Motor neuron (in vitro differentiated cells): ENCODE measurements at regions not wholly inside any gene's neighbourhood (a gene's known extent, or its start where the extent isn't known, plus 50 kb on each side); places are given as distances from the start of the nearest gene placed in this dataset.

ENCODE experiments used
- ATAC-seq, 8 experiments: fragments of 200-7000 bp; cut with Tn5 transposase; replicated peaks in 6 of 8; 2 replicates each; pipeline ENCODE4 v1.8.0; 2021; ENCODE audit warnings: mild to moderate bottlenecking in 8 of 8, moderate library complexity in 8 of 8
- H3K27ac ChIP-seq, 2 donors: fragments of 250-450 bp; sonication (Bioruptor Pico); 2 replicates each; pipeline ENCODE4 v1.9.0; 2021; ENCODE audit warnings: antibody characterized with exemption in 2 of 2, mild to moderate bottlenecking in 2 of 2, moderate library complexity in 1 of 2
- H3K4me1 ChIP-seq, 2 donors: fragments of 250-450 bp; sonication (Bioruptor Pico); replicated peaks in 1 of 2; 2 replicates each; pipeline ENCODE4 v1.6.1; 2021; ENCODE audit warnings: antibody characterized with exemption in 2 of 2, mild to moderate bottlenecking in 2 of 2, moderate library complexity in 1 of 2
- H3K4me3 ChIP-seq, 5 donors: fragments of 250-450 bp; sonication (Bioruptor Pico); 2 replicates each; pipeline ENCODE4 v1.9.0; 2021; ENCODE audit warnings: antibody characterized with exemption in 5 of 5, mild to moderate bottlenecking in 5 of 5, moderate library complexity in 4 of 5
- WGBS, 10 experiments: fragments of 450-650 bp; shearing (Covaris generic); methylation state at CpG; one replicate each; pipeline ENCODE4 v1.0.0; 2022; 5-methylcytosine and 5-hydroxymethylcytosine counted together
- in situ Hi-C, 9 experiments: fragments of 400-800 bp; cut with MboI; loops; one replicate each; pipeline ENCODE4 v1.15.0; 2021; ENCODE audit warnings: low sequenced_read_pairs in 9 of 9, low pct_unique_long_range_greater_than_20kb in 2 of 9; ENCODE audit not compliant: unreplicated experiment in 9 of 9

DNA sequence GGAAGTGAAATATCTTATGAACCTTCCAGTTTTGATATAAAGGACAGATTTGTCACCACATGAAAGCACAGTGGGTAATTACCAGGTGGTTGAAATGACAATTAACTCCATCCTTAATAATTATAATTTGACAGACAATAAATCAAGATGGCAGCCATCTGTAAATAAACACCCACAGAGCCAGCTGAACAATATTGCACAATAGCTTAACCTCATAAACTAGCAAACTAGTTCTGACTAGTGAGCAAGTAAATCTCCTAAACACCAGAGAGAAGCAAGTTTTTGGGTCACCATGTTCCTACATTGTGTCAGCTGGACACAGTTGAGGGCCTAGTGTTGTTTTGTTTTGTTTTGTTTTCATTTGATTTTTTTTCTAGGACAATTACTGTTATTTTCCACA is 577.4 kb downstream of the ACTL7B start:
- in situ Hi-C loops: loop anchor here in 2 of 9 experiments (25.0 kb wide), 1 partner anchor 284 kb away; no protein-coding TSS in a partner anchor
- Histone ChIP-seq H3K27ac (no peak overlapping the region), H3K4me1 (peaks cover 0 to 9% of the 10 kb centered on the region in 2 donors), H3K4me3 (no peak overlapping the region)
- no peak for ATAC-seq

DNA sequence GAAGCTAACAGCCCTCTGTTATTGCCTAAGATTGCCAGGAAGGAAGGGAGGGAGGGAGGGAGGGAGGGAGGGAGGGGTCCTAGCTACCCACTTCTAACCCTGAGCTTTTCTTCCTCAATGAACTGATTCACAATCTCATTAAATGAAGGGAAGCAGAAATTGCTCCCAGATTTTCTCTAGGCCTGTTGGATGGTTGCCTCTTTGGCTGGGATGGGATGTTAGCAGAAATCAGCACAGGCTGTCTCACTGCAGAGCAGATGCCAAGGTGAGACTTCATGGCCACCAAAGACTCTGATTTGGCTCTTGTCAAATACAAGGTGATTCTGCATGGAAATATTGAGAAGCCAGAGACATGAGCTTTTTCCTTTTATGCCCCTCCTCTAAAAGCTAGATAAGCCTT is 578.6 kb downstream of the ACTL7B start:
- in situ Hi-C loops: loop anchor here in 2 of 9 experiments (25.0 kb wide), 1 partner anchor 285 kb away; no protein-coding TSS in a partner anchor
- H3K27ac ChIP-seq: no peak overlapping the region
- ATAC-seq: no peak
- H3K4me1 ChIP-seq: peaks cover 2 to 20% of the 10 kb centered on the region in 2 donors
- H3K4me3 ChIP-seq: no peak overlapping the region

DNA sequence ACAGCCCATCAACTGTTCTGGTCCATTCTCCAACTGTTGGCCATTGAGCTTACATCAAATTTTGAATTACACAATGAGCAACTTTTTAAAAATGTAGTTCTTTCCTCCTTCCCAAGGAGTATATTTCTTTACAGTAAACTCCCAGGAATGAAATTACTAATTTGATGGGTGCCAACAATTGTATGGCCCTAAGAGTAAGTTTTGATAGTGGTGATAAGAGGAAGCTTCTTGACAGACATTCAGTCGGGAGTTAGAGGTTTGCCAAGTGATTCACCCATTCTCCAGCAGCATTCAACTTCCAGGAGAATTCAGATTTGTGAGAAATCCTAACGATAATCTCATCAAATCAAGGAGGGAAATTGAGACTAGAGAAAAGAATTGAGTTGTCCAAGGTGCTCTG is 579.9 kb downstream of the ACTL7B start:
- no peak for ATAC-seq
- in situ Hi-C loops: loop anchor here in 2 of 9 experiments (25.0 kb wide), 1 partner anchor 286 kb away; no protein-coding TSS in a partner anchor
- 33 to 100% (median 86%) methylated on average over 1 to 2 of the region's 2 CpGs; no CpG with 5 or more reads in 1 of the 10 experiments for WGBS, 10 experiments

DNA sequence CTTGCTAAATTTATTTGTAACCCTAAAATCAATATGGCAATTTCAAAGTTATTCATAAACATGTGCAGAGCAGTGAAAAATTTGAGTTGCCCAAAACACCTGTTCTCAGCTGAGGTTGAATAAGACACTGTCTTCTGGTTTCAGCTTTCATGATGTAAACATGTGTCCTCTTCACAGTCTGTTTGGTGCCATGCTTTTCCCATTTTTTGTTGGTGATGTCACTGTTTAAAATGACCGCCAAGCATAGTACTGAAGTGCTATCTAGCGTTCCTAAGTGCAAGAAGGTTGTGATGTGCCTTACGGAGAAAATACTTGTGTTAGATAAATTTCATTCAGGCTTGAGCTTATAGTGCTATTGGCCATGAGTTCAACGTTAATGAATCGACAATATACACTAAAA is 580.8 kb downstream of the ACTL7B start:
- no peak for ATAC-seq
- WGBS, 10 experiments: 80 to 100% (median 93%) methylated on average over 1 to 5 of the region's 5 CpGs; no CpG with 5 or more reads in 1 of the 10 experiments
- in situ Hi-C loops: loop anchor here in 3 of 9 experiments (25.0 kb wide), 2 partner anchors 287 to 813 kb away; no protein-coding TSS in a partner anchor
- H3K4me1 ChIP-seq: peaks cover 12 to 31% of the 10 kb centered on the region in 2 donors
- no peak overlapping the region for H3K4me3 ChIP-seq
- H3K27ac ChIP-seq: no peak overlapping the region

More for the DNA sequence above, 579.9 kb downstream of the ACTL7B start:
- Histone ChIP-seq H3K4me1 (peaks cover 12 to 31% of the 10 kb centered on the region in 2 donors), H3K27ac (no peak overlapping the region), H3K4me3 (no peak overlapping the region)

DNA sequence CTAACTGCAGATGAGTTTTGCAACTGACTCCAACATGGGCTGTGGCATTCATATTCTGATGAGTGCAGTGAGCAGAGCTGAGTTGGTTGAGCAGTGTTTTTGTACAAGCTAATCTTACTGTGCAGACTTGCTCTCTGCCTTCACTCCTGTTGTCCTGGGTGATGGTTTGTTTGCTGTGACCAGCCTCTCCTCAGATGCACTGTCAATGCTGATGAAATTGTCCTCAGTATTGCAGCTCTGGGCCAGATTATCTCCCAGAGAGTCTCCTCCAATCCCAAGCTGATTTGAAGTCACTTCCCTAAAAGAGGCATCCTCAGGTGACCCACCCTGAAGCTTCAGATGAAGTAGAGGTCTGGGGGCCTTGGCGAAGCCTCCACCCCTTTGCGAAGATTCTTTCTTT is 581.8 kb downstream of the ACTL7B start:
- peak in 4 of 8 experiments; percentile 23 to 48 (median 35) for ATAC-seq
- Histone ChIP-seq H3K27ac (no peak overlapping the region), H3K4me3 (no peak overlapping the region), H3K4me1 (peaks cover 12 to 31% of the 10 kb centered on the region in 2 donors)
- in situ Hi-C loops: loop anchor here in 1 of 9 experiments (25.0 kb wide), 1 partner anchor 812 kb away; no protein-coding TSS in a partner anchor
- 66 to 100% (median 100%) methylated on average over 1 to 2 of the region's 2 CpGs; no CpG with 5 or more reads in 4 of the 10 experiments for WGBS, 10 experiments

DNA sequence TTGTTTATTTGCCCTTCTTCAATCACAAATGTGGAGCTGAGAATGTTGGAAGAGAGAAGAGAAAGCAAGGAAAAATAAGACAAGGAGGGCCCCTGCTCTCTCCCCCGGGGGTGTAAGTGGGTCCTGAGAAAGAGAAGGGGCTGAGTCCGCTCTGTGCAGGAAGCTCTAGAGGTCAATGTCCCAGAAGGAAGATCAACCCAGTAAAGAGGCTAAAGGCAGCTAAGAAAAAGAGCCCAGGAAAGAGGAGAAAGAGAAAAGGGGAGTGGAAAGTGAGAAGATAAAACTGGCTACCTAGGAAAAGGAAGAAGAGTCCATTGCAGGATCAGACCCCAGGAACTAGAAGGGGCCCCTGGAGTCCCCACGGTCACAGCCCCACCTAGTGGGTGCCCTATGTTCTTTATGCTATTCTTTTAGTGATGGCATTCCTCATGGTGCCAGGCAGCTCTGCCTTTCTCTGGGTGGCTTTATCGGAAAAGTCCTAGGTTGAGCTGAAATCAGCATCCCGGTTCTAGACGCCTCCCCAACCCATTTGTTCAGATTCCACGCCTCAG is 583.4 kb downstream of the ACTL7B start:
- no peak overlapping the region for H3K4me3 ChIP-seq
- peak overlapping the region in 1 of 2 donors; percentile 32 for H3K27ac ChIP-seq
- 0 to 75% (median 55%) methylated on average over 1 to 7 of the region's 7 CpGs; no CpG with 5 or more reads in 2 of the 10 experiments for WGBS, 10 experiments
- in situ Hi-C loops: loop anchor here in 1 of 9 experiments (25.0 kb wide), 1 partner anchor 810 kb away; no protein-coding TSS in a partner anchor
- ATAC-seq: peak; percentile 42 to 71 (median 56)
- peaks cover 12 to 31% of the 10 kb centered on the region in 2 donors for H3K4me1 ChIP-seq

DNA sequence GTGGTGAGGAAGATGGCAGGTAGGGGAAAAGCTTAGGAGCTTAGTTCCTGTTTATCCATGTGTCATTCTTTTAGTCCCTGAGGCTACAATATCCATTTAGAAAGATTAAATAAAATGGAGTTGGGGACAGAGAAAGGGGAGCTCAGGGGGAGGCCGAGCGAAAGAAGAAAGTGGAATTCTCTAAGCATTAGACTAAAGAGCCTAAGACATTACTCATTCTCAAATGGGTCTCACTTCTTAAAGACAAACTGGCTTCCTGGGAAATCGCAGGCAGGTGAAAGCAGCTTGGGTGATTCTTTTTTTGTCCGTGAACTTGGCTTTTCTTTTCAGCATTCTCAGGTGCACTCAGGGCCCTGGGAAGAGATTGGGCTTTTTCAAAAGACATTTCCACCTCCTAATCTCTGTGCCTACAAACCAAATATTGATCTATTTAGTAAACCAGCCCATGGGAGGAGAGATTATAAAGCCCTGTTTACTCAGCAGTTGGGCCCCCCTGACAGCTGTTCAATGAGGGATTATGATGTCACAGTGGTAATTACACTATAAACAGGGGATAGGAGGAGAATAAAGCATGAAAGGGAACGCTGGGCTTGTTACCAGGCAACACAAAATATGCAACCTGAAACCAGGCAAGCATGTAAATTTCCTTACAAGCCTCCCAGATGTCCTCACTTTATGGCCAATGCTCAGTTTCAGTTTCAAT is 584.0 kb downstream of the ACTL7B start:
- Histone ChIP-seq H3K4me3 (no peak overlapping the region), H3K27ac (peak overlapping the region in 1 of 2 donors; percentile 2), H3K4me1 (peaks cover 12 to 31% of the 10 kb centered on the region in 2 donors)
- in situ Hi-C loops: loop anchor here in 1 of 9 experiments (25.0 kb wide), 1 partner anchor 809 kb away; no protein-coding TSS in a partner anchor
- ATAC-seq: peak; percentile 90 to 99 (median 94)
- 0 to 80% (median 35%) methylated on average over 1 to 5 of the region's 5 CpGs; no CpG with 5 or more reads in 2 of the 10 experiments for WGBS, 10 experiments

DNA sequence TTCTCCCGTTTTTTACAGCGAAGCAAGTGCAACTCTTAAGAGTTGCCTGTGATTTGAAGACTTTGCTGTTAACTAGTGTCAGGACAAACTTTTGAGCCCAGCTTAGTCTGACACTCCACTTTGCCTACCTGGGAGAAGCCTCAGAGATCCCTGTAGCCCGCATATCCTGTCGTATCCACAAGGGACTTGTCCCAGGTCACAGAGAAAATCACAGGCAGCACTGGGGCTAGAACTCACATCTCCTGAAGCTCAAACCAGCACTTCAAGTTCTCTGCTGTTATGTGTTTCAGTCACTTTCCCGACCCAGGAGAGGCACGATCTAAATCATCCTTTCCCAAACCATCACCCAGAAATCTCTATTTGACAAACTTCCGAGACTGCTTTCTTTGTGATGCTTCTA is 584.5 kb downstream of the ACTL7B start:
- Histone ChIP-seq H3K4me3 (no peak overlapping the region), H3K4me1 (peaks cover 12 to 31% of the 10 kb centered on the region in 2 donors), H3K27ac (peak overlapping the region in 1 of 2 donors; percentile 2)
- WGBS, 10 experiments: 70 to 100% (median 95%) methylated on average over 1 to 7 of the region's 7 CpGs; no CpG with 5 or more reads in 1 of the 10 experiments
- ATAC-seq: no peak
- in situ Hi-C loops: loop anchor here in 1 of 9 experiments (25.0 kb wide), 1 partner anchor 809 kb away; no protein-coding TSS in a partner anchor

DNA sequence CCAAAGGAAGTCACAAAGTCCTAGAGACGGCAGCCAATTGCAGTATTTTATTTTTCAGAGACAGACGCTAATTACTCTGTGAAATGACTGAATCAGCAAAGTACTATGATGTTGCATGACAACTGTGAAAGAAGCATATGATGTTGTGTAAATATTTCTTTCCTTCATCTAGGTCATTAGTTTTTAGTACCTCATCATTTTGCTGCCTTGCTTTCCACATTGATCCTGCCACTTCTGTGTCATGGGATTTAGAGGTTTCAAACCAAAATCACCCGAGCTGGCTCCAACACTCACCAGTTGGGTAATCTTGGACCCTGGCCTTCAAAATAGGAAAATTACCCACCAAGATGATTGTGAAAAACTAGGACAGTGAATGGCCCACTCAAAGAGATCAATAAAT is 585.2 kb downstream of the ACTL7B start:
- in situ Hi-C loops: loop anchor here in 1 of 9 experiments (25.0 kb wide), 1 partner anchor 808 kb away; no protein-coding TSS in a partner anchor
- H3K27ac ChIP-seq: no peak overlapping the region
- ATAC-seq: no peak
- no peak overlapping the region for H3K4me3 ChIP-seq
- peaks cover 12 to 31% of the 10 kb centered on the region in 2 donors for H3K4me1 ChIP-seq
- 60 to 100% (median 98%) methylated on average over 1 to 3 of the region's 3 CpGs for WGBS, 10 experiments

DNA sequence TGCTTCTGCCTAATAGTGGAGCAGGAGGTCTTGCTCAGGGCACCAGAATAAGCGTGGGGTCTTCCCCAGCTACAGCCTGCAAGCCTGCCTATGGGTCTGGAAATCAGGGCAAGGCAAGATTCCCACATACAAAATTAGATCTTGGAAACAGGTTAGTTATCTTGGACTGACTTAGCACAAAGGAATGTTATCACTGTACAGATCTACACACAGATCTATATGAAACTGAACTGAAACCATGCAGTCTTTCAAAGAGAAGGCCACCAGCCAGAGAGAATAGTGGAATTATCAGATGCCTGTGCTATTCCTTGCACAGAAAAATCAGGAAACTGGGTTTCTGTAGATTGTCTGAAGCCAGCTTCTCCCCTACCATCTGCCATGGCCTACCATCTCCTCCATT is 585.7 kb downstream of the ACTL7B start:
- WGBS, 10 experiments: 71 to 100% methylated on average over 1 of the region's 1 CpG; no CpG with 5 or more reads in 8 of the 10 experiments
- in situ Hi-C loops: loop anchor here in 1 of 9 experiments (25.0 kb wide), 1 partner anchor 808 kb away; no protein-coding TSS in a partner anchor
- no peak overlapping the region for H3K4me3 ChIP-seq

DNA sequence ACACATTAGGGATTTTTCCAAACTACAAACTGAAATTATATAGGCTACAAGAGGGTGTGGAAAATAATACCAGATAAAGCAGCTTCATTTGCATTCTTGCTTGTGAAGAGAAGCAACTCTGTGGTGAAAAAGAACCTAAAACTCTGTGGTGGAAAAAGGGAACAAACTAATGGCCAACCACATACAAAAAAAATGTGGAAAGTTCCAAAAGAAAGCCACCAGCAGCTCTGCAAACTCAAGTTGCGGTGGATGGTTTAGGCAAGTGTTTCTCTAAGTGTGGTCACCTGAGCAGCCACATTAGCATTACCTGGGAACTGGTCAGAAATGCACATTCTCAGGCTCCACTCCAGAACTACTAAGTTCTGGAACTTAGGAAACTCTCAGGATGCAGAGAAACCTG is 586.4 kb downstream of the ACTL7B start:
- WGBS, 10 experiments: 60 to 100% (median 100%) methylated on average over 1 of the region's 1 CpG; no CpG with 5 or more reads in 4 of the 10 experiments
- ATAC-seq: no peak
- no peak overlapping the region for H3K4me3 ChIP-seq
- no peak overlapping the region for H3K27ac ChIP-seq
- peaks cover 12 to 31% of the 10 kb centered on the region in 2 donors for H3K4me1 ChIP-seq
- in situ Hi-C loops: loop anchor here in 1 of 9 experiments (25.0 kb wide), 1 partner anchor 807 kb away; no protein-coding TSS in a partner anchor

More for the DNA sequence above, 585.7 kb downstream of the ACTL7B start:
- H3K4me1 ChIP-seq: peaks cover 12 to 31% of the 10 kb centered on the region in 2 donors
- H3K27ac ChIP-seq: no peak overlapping the region
- no peak for ATAC-seq

DNA sequence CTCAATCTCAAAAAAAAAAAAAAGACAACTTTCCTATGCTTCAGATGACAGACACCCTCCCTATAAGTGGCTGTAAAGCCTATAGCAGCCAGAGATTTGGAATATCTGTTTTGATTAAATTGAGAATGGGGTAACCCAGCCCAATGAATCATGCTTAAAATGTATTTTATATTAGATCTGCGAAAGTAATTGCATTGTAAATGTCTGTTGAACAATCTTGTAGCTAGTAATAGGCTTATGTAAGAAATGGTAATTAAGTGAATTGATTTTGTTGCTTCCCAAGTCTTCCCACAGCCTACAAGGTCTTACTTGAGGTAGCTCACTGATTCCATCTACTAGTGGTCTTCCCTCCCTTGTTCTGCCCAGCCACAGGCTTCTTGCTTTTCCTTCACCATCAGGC is 590.7 kb downstream of the ACTL7B start:
- ATAC-seq: peak in 3 of 8 experiments; percentile 47 to 77 (median 75)
- WGBS, 10 experiments: 0 to 100% (median 49%) methylated on average over 1 of the region's 1 CpG; no CpG with 5 or more reads in 2 of the 10 experiments
- Histone ChIP-seq H3K4me1 (no peaks in the 10 kb centered on the region), H3K27ac (no peak overlapping the region), H3K4me3 (no peak overlapping the region)
- in situ Hi-C loops: loop anchor here in 1 of 9 experiments (25.0 kb wide), 1 partner anchor 803 kb away; no protein-coding TSS in a partner anchor
